ENCODE measurements at regions not wholly inside any gene's neighbourhood (a gene's known extent, or its start where the extent isn't known, plus 50 kb on each side); places are given as distances from the start of the nearest gene placed in this dataset.

GRCh38 chr10:33722067-33722466 is 387.6 kb upstream of the NRP1 start:
- TF ChIP-seq EGR1 (IDR thresholded peaks at IDR 0.05) (no peak), ZBTB7A (IDR thresholded peaks at IDR 0.05; ENCODE audit: low read depth) (no peak), TCF12 (IDR thresholded peaks at IDR 0.05; ENCODE audit: low read depth) (no peak), EP300 (IDR thresholded peaks at IDR 0.05; ENCODE audit: borderline replicate concordance) (no peak), RAD21 (IDR thresholded peaks at IDR 0.05; ENCODE audit: low read depth) (no peak), TAF1 (IDR thresholded peaks at IDR 0.05; ENCODE audit: low read depth) (no peak), YY1 (IDR thresholded peaks at IDR 0.05; ENCODE audit: low read depth) (no peak)
